ENCODE measurements at regions not wholly inside any gene's neighbourhood (a gene's known extent, or its start where the extent isn't known, plus 50 kb on each side); places are given as distances from the start of the nearest gene placed in this dataset.

- no peak for TF ChIP-seq CTCF (IDR thresholded peaks at IDR 0.05)
- TF ChIP-seq POLR2A (IDR thresholded peaks at IDR 0.05): no peak
- no peak for TF ChIP-seq POLR2AphosphoS5 (IDR thresholded peaks at IDR 0.05)
Observed at GRCh38 chr10:64601298-64601697, 1080.1 kb downstream of the REEP3 start.
